AG20443 (cell line): ENCODE measurements at regions not wholly inside any gene's neighbourhood (a gene's known extent, or its start where the extent isn't known, plus 50 kb on each side); places are given as distances from the start of the nearest gene placed in this dataset.
"Not testable (repeated sequence)": the region's sequence is repeated elsewhere in the genome, so short reads cannot be mapped to it uniquely, and the experiment has no call there.

Experiments
- DNase-seq: peaks from one replicate; pipeline ENCODE4 v3.0.0; 2012; ENCODE audit warnings: low spot score, mixed read lengths

- not testable (repeated sequence) for DNase-seq
These were observed 921.0 kb upstream of the ADAMTS5 start for GRCh38 chr21:27887808-27888455.

DNA sequence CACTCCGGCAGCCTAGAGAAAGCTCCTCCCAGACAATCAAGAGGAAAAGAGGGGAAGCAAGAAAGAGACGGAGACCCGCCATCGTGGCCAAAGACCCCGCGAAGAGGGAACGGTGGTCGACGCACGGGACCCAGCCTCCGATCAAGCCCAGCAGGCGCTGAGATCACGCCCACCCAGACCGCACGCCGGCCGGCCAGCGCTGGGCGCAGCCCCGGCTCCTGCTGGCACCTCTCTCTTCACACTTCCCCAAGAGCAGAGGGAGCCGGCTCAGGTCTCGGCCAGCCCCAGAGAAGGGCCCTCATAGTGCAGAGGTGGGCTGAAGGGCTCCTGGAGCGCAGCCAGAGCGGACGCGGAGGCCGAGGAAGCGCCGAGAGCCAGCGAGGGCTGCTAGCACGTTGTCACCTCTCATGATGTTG, 918.4 kb upstream of the ADAMTS5 start:
- no peak for DNase-seq

DNA sequence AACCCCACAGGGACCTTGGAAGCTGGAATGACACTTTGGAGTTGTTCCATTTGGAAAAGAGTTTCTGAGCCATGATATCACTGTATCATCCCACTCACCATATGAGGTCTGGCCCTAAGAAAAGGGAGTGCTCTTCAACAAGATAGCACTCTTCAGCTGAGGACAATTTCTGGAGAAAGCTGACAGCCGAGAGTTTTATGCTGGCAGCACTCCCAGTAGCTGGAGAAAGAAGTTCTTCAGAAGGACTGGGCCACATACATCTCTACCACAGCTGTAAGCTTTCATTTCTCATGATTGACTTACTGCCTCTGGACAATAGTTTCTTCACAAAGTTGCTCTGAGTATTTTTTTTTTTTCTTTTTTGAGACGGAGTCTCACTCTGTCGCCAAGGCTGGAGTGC, 914.4 kb upstream of the ADAMTS5 start:
- DNase-seq = peak; percentile 2

- not testable (repeated sequence) for DNase-seq
These were observed 905.5 kb upstream of the ADAMTS5 start for GRCh38 chr21:27872411-27872810.

DNA sequence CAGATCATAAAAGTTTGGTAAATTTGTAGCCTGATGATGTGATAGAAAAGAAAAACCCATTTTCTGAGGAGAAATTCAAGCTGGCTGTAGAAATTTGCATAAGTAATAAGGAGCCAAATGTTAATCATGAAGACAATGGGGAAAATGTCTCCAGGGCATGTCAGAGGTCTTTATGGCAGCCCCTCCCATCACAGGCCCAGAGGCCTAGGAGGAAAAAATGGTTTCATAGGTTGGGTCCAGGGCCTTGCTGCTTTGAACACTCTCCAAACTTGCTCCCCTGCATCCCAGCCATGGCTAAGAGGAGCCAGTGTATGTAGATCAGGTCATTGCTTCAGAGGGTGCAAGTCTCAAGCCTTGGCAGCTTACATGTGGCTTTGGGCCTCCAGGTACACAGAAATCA, 903.9 kb upstream of the ADAMTS5 start:
- not testable (repeated sequence) for DNase-seq

DNA sequence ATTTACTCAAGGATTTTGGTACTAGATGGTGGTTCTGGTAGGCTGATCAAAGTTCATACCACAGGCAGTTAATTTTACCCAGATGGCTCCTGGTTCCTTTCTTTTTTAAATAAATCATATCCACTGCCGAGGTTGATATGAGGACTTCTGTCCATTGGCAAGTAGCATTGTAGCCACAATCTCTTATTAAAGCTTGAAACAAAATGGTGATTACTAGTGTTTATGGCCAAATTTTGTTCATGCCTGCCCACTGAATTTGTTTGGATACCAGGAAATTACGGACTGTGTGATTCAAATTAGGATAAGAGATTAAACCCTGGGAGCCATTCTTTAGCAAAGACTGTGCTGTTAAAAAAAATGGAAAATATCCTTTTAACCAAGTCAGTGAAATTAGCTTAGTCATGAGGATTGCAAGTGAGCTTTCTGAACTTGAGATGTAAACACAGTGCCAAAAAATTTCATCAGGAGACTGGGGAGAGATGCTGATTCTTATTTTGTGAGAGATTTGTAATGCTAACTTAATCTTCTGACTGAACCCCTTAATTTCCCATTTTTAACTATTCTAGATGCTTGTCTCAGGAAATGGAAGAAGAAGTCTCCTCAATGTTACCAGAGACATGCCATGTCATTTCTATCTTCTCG, 893.5 kb upstream of the ADAMTS5 start:
- DNase-seq = not testable (repeated sequence)

DNA sequence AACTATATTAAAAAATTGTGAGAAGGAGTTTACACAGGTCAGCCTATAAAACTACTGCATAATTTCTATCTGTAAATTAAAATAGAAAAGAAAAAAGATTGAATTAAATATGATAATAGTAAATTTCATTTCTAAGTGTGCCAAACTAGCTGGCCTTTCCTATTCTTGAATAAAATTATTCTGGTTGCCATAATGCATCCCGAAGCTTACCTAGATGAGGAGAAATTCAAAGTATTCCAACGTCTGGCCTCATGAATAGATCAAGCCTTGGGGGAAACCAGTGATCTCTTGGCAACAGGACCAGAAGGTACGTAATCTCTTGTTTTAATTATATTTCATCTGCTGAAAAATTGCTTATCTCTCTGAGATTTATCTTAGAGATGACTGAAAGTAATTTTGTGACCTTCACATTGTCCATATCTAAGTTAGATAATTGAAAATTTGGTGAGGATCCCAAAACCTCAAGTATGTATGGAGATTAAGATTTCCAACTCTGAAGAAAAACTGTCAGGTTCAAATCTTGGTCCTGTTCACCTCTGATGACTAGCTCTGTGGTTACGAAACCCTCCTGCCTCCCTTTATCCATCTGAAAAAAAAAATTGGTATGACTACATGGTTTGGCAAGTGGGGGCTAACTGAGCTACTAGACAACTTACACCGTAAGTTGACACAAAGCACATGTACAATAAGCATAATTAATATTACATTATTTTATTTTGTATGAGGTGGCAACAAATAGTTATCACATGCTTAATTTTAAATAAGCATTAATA, 891.4 kb upstream of the ADAMTS5 start:
- DNase-seq = not testable (repeated sequence)

- DNase-seq = not testable (repeated sequence)
These were observed 890.1 kb upstream of the ADAMTS5 start for GRCh38 chr21:27856988-27857387.

GRCh38 chr21:27841084-27841672, 874.3 kb upstream of the ADAMTS5 start:
- DNase-seq = no peak

GRCh38 chr21:27840262-27840661, 873.4 kb upstream of the ADAMTS5 start:
- DNase-seq = no peak

DNA sequence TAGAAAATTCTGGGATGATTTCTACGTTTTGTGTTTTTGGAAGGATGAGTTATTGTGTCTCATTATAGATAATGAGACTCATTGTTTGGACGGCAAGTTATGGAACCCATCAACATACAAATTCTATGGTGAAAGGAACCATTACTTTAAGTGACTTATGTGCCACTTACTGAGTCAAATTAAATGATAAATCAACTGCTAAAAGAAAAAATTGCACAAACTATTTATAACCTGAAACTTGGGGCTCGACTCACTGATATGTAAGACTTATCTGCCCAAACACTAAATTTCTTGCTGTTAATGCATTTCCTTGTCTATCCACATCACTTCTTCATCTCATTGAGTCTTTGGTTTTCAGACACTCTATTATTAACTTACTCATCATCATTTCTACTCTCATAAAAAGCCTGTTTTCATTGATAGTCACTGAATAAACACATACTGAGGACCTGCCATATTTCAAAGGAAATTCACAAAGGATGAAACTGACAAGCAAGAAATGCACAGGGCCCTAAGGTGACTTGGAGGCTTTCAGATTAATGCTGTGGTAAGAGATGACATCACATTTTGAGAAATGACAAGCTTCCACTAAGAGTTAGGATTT, 872.7 kb upstream of the ADAMTS5 start:
- no peak for DNase-seq

DNA sequence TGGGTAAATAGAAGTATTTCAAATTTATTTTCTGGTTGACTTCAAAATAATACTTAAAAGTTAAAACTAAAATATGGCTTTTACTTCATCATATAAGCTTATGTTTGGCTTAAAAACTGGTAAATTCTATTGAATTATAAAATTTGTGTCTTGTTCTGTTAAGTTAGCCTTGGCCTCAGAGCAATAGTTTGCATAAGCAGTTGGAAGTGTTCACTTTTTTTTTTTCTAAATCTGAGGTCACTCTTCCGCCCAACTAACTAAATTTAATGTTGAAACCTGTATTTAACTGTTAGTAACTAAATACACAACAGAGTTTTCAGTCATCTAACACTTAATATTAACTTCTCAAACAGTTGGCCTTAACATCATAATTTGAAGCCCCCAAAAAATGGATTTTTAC, 871.7 kb upstream of the ADAMTS5 start:
- no peak for DNase-seq

DNA sequence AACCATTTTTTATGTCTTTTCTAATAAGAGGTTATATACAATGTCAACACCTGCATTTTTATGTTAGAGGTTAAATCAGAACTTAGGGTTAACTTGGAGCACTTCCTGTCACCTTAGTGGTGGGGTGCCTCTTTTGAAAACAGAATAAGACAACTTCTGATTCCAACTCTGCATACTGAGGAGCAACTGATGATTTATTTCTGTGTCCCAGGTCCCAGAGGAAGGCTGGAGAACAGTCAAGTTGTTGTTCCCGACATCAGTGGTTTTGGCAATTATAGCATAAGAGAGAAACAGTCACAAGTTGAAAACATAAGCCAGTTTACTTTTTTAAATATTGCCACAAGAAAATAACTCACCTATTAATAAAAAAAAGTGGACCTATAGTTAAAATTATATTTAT, 871.0 kb upstream of the ADAMTS5 start:
- DNase-seq = no peak

- no peak for DNase-seq
These were observed 866.4 kb upstream of the ADAMTS5 start for GRCh38 chr21:27833298-27833697.

DNA sequence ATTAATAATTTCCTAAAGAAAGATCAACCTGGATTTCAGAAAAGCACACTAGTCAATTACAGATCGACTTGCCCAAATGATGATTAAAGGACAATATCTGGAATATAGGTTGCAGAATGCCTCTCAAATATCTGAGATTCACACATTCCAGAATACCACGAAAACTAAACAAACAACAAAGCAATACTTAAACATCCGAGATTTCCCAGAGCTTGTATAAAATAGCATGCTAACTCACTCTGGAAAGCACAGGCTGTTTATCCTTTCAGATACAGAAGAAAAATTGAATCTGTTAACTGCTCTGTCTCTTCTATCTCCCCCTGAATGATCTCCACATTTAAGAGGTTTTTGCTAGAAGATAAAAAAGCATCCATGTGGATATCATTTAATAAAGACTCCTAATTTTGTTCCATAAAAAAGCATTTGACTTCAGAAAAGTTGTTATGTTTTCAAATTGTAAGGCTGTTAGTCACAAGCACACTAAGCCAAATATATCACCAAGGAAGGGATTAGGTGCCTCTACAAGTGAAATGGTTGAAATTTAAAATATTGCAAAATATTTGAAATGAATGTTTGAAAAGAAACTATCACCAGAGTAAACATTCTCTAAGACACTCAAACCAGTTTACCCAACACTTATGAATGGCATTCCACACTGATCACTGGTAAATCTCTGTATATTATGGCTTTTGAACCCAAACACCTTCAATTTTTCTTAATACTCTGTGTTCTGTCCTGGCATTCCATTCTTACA, 865.1 kb upstream of the ADAMTS5 start:
- peak; percentile 18 for DNase-seq

- DNase-seq = no peak
These were observed 864.3 kb upstream of the ADAMTS5 start for GRCh38 chr21:27831177-27831576.

DNA sequence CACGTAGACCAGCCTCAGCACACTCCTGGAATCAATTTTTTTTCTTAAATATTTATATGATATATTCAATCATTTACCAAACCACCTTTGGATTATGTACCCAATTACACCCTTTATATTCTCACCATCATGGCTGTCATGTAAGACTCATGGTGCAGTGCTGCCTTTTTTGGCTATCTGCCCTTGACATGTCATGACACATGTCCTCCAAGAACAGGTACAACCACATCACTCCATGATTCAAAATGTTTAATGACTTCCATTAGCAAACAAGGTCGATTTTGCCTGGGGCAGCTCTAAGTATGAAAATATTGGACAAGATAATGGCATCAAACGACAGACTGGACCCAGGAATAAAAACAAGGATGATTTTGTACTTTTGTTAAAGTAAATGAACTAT, 861.1 kb upstream of the ADAMTS5 start:
- no peak for DNase-seq

DNA sequence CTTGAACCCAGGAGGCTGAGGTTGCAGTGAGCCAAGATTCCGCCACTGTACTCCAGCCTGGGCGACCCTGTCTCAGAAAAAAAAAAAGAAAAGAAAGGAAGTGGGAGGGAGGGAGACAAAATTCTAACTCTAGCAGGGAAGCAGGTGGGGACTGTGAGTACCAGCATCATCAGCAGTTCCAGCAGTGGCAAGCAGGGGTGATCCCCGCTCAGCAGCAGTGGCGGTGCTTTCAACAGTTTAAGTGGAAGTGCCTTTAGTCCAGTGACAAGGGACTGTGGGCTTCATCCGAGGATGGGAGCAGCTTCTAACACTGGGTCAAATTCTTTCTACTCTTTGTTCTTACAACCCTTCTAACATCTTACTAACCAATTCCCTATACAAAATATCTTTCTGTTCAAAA, 858.1 kb upstream of the ADAMTS5 start:
- DNase-seq = no peak

DNA sequence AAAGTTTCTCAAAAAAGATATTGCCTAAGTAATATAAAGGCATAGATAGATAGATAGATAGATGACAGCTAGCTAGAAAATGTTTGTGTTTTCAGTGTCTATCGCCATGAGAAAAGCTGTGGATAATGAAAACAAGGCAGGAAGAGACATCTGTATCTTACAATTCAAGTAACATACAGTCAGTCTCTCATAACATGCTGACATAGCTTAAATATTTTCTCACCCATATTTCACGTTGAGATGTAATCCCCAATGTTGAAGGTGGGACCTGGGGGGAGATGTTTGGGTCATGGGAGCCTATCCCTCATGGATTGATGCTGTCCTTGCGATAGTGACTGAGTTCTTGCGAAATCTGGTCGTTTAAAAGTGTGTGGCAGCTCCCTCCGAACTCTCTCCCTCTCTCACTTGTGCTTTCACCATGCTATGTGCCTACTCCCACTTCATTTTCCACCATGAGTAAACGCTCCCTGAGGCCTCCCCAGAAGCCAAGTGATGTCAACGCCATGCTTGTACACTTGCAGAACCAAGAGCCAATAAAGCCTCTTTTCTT, 856.8 kb upstream of the ADAMTS5 start:
- no peak for DNase-seq

- no peak for DNase-seq
These were observed 853.5 kb upstream of the ADAMTS5 start for GRCh38 chr21:27820342-27820741.

- DNase-seq = no peak
These were observed 852.4 kb upstream of the ADAMTS5 start for GRCh38 chr21:27819299-27819698.
